ENCODE measurements at regions not wholly inside any gene's neighbourhood (a gene's known extent, or its start where the extent isn't known, plus 50 kb on each side); places are given as distances from the start of the nearest gene placed in this dataset.

DNA sequence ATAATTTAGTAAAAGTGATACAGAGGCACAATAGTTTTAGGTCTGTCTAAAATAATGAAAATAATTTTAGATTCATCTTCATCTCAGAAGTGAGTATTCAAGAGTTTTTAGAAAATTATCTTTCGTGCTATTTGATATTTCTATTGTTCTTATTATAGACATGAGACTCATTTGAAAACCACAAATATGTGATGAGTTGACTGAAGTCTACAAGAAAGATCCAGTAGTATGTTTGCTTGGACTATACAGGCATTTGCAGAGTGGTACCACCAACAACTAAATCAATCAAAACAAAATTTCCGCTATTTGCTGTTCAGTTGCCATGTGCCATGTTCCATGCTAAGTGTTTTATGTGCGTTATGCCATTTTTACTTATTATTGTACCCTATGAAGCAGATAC lies 1318.5 kb downstream of the STIM2 start:
- TF ChIP-seq, protein P1, sequence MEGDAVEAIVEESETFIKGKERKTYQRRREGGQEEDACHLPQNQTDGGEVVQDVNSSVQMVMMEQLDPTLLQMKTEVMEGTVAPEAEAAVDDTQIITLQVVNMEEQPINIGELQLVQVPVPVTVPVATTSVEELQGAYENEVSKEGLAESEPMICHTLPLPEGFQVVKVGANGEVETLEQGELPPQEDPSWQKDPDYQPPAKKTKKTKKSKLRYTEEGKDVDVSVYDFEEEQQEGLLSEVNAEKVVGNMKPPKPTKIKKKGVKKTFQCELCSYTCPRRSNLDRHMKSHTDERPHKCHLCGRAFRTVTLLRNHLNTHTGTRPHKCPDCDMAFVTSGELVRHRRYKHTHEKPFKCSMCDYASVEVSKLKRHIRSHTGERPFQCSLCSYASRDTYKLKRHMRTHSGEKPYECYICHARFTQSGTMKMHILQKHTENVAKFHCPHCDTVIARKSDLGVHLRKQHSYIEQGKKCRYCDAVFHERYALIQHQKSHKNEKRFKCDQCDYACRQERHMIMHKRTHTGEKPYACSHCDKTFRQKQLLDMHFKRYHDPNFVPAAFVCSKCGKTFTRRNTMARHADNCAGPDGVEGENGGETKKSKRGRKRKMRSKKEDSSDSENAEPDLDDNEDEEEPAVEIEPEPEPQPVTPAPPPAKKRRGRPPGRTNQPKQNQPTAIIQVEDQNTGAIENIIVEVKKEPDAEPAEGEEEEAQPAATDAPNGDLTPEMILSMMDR (conservative IDR thresholded peaks at IDR 0.05; ENCODE audit: low read depth, low read length) = no peak
- no peak overlapping the region for H3K4me3 ChIP-seq (ENCODE audit: low read depth, low read length)
- DNase-seq (ENCODE audit: low read depth) = peak; percentile 1

DNA sequence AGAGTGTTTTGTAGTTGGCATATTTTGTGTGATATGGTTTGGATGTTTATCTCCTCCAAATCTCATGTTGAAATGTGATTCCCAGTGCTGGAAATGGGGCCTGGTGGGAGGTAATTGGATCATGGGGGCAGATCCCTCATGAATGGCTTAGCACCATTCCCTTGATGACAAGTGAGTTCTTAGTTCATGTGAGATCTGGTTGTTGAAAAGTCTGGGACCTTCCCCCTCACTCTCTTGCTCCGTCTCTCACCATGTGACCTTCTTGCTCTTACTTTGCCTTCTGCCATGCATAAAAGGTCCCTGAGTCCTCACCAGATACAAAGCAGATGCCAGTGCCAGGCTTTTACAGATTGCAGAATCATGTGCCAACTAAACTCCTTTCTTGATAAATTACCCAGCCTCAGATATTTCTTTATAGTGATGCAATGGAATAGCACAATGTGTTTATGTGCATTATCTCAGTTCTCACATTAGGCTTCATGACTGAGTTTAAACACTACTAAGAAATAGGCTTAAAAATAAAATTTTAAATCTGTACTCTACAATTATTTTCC lies 1348.8 kb downstream of the STIM2 start:
- no peak overlapping the region for H3K4me3 ChIP-seq (ENCODE audit: low read depth, low read length)
- TF ChIP-seq, protein P1 (conservative IDR thresholded peaks at IDR 0.05; ENCODE audit: low read depth, low read length) = no peak
- DNase-seq (ENCODE audit: low read depth) = no peak

DNA sequence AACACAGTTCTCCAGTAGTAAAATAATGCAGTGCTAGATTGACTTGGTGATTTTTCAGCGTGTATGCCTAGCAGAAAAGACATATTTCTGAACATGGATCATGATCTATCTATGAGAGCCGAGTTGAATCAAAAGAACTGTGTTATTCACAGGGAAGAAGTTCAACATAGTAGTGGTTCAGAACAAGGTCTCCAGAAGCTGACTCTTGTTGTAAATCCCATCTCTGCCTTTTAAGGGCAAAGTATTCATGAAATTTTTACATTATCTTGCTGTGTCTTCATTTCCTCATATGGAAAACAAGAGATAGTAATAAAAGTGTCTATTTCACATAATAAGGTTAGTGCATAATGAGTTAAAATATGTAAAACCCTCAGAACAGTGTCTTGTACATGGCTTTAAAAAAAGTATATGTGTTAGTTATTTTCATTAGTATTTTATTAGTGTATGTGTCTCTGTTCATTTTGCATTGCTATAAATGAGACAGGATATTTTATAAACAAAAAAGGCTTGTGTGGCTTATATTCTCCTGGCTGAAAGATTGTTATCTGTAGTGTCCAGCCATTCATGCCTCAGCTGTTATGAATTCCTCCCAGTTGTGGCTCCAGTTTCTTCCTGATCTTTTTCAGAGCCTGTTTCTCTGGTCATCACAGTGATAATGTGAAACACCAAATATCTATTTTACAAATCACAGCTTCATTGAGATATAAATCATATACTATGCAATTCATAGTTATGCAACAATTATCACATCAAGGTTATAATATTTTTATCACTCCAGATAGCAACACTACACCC lies 1351.2 kb downstream of the STIM2 start:
- TF ChIP-seq, protein P1 (conservative IDR thresholded peaks at IDR 0.05; ENCODE audit: low read depth, low read length) = no peak
- no peak overlapping the region for H3K4me3 ChIP-seq (ENCODE audit: low read depth, low read length)
- DNase-seq (ENCODE audit: low read depth) = peak; percentile 15

DNA sequence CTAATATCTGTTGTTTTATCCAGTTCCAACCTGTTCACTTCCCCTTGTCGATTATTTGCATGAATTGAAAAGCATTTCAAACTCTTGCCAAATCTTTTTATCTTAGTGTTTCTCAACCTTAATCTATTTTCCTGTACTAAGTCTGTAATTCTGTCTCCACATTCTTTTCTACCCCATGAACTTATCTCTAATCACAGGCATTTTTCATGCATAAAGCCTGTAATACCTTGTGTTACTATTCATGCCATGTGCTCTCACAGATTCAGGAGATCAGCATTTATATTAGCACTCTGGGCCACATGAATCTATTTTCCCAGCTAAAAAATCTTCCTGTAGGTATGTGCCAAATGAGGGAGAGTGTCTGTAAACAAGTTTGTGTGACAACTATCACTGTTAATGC lies 1360.9 kb downstream of the STIM2 start:
- DNase-seq (ENCODE audit: low read depth) = no peak
- TF ChIP-seq, protein P1 (conservative IDR thresholded peaks at IDR 0.05; ENCODE audit: low read depth, low read length) = no peak

DNA sequence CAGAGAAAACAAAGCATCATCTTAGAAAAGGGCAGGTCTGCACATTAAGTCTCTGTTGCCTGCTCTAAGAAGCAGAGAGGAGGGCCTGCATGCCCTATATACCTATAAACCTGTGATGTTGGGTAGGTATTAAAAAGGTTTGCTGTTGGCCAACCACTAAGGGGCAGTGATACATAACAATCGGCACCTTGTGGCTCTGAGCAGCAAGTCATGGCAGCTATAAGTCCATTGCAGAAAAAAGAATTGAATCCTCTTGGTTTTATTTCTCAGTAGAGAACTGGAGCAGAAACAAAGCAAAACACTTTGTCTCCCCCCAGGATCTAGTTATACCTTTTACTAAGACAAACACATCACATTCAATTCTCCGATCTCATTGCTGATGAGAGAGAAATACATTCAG lies 1364.4 kb downstream of the STIM2 start:
- DNase-seq (ENCODE audit: low read depth) = peak; percentile 82
- TF ChIP-seq, protein P1 (conservative IDR thresholded peaks at IDR 0.05; ENCODE audit: low read depth, low read length) = peak; percentile 73
- H3K4me3 ChIP-seq (ENCODE audit: low read depth, low read length) = no peak overlapping the region

More for the DNA sequence above, 1360.9 kb downstream of the STIM2 start:
- no peak overlapping the region for H3K4me3 ChIP-seq (ENCODE audit: low read depth, low read length)

DNA sequence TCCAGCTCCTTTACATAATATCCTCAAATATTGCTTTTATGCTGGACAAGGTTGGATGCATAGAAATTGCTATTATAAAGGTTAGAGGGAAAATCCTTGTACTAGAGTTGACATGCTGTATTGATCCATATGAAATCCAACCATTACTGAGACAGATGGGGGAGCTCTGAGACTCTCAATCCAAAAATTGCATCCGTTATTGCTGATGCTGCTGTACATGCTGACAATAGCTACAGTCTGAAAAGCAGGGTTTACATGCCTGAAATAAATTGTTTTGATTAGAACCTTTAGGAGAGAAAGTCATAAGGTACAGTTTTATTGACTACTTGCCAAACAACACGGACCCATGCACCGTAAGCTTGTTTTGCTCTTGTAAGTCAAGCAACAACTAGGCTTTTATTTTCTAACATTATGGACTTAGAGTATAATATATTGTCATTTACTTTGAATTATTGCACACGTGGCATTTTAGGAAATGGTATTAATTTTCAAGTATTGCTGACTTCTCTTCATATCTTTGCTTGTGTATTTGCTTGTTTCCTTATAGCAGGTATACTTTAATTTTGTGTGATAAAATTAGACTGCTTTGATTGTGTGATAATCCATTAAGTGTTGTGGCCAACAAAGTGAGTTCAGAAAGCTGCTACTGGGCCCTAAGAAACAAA lies 1365.2 kb downstream of the STIM2 start:
- peak; percentile 44 for DNase-seq (ENCODE audit: low read depth)
- no peak overlapping the region for H3K4me3 ChIP-seq (ENCODE audit: low read depth, low read length)
- TF ChIP-seq, protein P1 (conservative IDR thresholded peaks at IDR 0.05; ENCODE audit: low read depth, low read length) = peak; percentile 33
